HCT116 (cell line): ENCODE measurements at regions not wholly inside any gene's neighbourhood (a gene's known extent, or its start where the extent isn't known, plus 50 kb on each side); places are given as distances from the start of the nearest gene placed in this dataset.

Experiments used
- ATAC-seq: fragments of 200-7000 bp; cut with Tn5 transposase; 2 replicates; pipeline ENCODE4 v1.9.1; 2020; ENCODE audit warnings: mild to moderate bottlenecking, moderate library complexity
- BruUV-seq: library from RNA; stranded (reverse); fragments of 400-500 nt; replicated peaks from 2 replicates; lab custom pipeline; 2021; lab: Mats Ljungman, UMichigan
- CTCF ChIA-PET: fragments of 300-600 bp; sonication (Branson Sonifier 250); formaldehyde crosslinking; loops from one replicate; lab custom pipeline; 2021; ENCODE audit warnings: antibody characterized with exemption; lab: Charles Lee
- POLR2A ChIA-PET: fragments of 300-600, 350-600 bp; sonication (Branson Sonifier 250); formaldehyde crosslinking; loops from one replicate; lab custom pipeline; 2021; ENCODE audit warnings: antibody characterized with exemption; lab: Charles Lee
- RAD21 ChIA-PET, 2 experiments: fragments of 300-600 bp; sonication (Branson Sonifier 250); formaldehyde crosslinking; loops; one replicate each; lab custom pipeline; 2023; ENCODE audit warnings: low total read pairs in 2 of 2; ENCODE audit not compliant: uncharacterized antibody in 2 of 2, unreplicated experiment in 2 of 2, low non-redundant PET in 1 of 2; lab: Charles Lee
- DNase-seq: peaks from one replicate; pipeline ENCODE4 v3.0.0-alpha.2; 2010; ENCODE audit warnings: low read depth, low spot score
- H2AFZ ChIP-seq: fragments of 200-600 bp; shearing (Covaris generic), sonication (generic); 2 replicates; pipeline ENCODE4 v1.6.1; 2017; ENCODE audit warnings: low read depth, mixed run types, mixed read lengths, antibody characterized with exemption, low read length; ENCODE audit not compliant: poor library complexity, severe bottlenecking
- H3K27ac ChIP-seq: 2 replicates; pipeline ENCODE4 v1.5.1; 2012; ENCODE audit warnings: low read depth, low read length
- H3K27me3 ChIP-seq: fragments of 200-600 bp; sonication (generic); 2 replicates; pipeline ENCODE4 v1.6.1; 2016; ENCODE audit warnings: mixed run types, low read length, mixed read lengths; ENCODE audit not compliant: insufficient read depth
- H3K36me3 ChIP-seq, 2 experiments: fragments of 200-500 bp in 1 of 2; fragments of 200-600 bp in 1 of 2; sonication (Bioruptor generic) in 1 of 2; sonication (generic) in 1 of 2; 2 replicates each; pipeline versions ENCODE4 v1.5.1 to v1.6.1; 2014 to 2016; ENCODE audit warnings: low read length in 2 of 2, inconsistent platforms in 1 of 2, mixed read lengths in 1 of 2, mixed run types in 1 of 2; ENCODE audit not compliant: insufficient read depth in 2 of 2, control insufficient read depth in 1 of 2
- H3K4me1 ChIP-seq, 2 experiments: fragments of 200-600 bp in 1 of 2; sonication (generic) in 1 of 2; 2 replicates each; pipeline versions ENCODE4 v1.5.1 to v1.6.1; 2012 to 2017; ENCODE audit warnings: low read length in 2 of 2, inconsistent platforms in 1 of 2, mild to moderate bottlenecking in 1 of 2, mixed read lengths in 1 of 2, mixed run types in 1 of 2, moderate library complexity in 1 of 2; ENCODE audit not compliant: insufficient read depth in 2 of 2, control insufficient read depth in 1 of 2
- H3K4me2 ChIP-seq: fragments of 200-600 bp; sonication (generic); 2 replicates; pipeline ENCODE4 v1.6.1; 2017; ENCODE audit warnings: mixed run types, low read length, mixed read lengths
- H3K4me3 ChIP-seq, 2 experiments: fragments of 200-600 bp in 1 of 2; sonication (generic) in 1 of 2; replicated peaks in 1 of 2; 2 replicates each; pipeline ENCODE4 v1.5.1; 2011 to 2016; ENCODE audit warnings: low read length in 2 of 2, control low read depth in 1 of 2, low read depth in 1 of 2, mild to moderate bottlenecking in 1 of 2, mixed read lengths in 1 of 2, mixed run types in 1 of 2
- H3K79me2 ChIP-seq: fragments of 200-600 bp; sonication (generic); 2 replicates; pipeline ENCODE4 v1.6.1; 2017; ENCODE audit warnings: mild to moderate bottlenecking, mixed run types, low read length, moderate library complexity, mixed read lengths; ENCODE audit not compliant: insufficient read depth
- H3K9ac ChIP-seq: fragments of 200-600 bp; sonication (generic); 2 replicates; pipeline ENCODE4 v1.6.1; 2016; ENCODE audit warnings: low read length, mixed read lengths
- H3K9me2 ChIP-seq: fragments of 200-600 bp; sonication (generic), shearing (Covaris generic); 2 replicates; pipeline ENCODE4 v1.6.1; 2017; ENCODE audit warnings: mixed run types, mild to moderate bottlenecking, moderate library complexity; ENCODE audit not compliant: insufficient read depth
- H3K9me3 ChIP-seq, 2 experiments: fragments of 200-500 bp in 1 of 2; fragments of 200-600 bp in 1 of 2; sonication (Bioruptor generic) in 1 of 2; sonication (generic) in 1 of 2; 2 replicates each; pipeline ENCODE4 v1.6.1; 2014 to 2017; ENCODE audit warnings: low read length in 2 of 2, mixed read lengths in 2 of 2, inconsistent platforms in 1 of 2, low read depth in 1 of 2, mild to moderate bottlenecking in 1 of 2, mixed run types in 1 of 2, moderate library complexity in 1 of 2; ENCODE audit not compliant: control insufficient read depth in 1 of 2, insufficient read depth in 1 of 2
- H4K20me1 ChIP-seq: fragments of 200-600 bp; sonication (generic), shearing (Covaris generic); 2 replicates; pipeline ENCODE4 v1.6.1; 2017; ENCODE audit warnings: mixed run types, mild to moderate bottlenecking, moderate library complexity; ENCODE audit not compliant: insufficient read depth
- CBX3 ChIP-seq: IDR thresholded peaks from 2 replicates; pipeline ENCODE4 v1.6.1; 2012; ENCODE audit warnings: low read depth
- CEBPB ChIP-seq: IDR thresholded peaks from 2 replicates; pipeline ENCODE4 v1.6.1; 2012; ENCODE audit warnings: low read depth
- EGR1 ChIP-seq: IDR thresholded peaks from 2 replicates; pipeline ENCODE4 v1.6.1; 2012; ENCODE audit warnings: low read depth
- ELF1 ChIP-seq: IDR thresholded peaks from 2 replicates; pipeline ENCODE4 v1.6.1; 2012; ENCODE audit warnings: low read depth, borderline replicate concordance
- EZH2 ChIP-seq: fragments of 200-600 bp; sonication (generic); IDR thresholded peaks from 2 replicates; pipeline ENCODE4 v1.6.1; 2017; ENCODE audit warnings: antibody characterized with exemption, mixed run types
- EZH2phosphoT487 ChIP-seq: fragments of 200-600 bp; IDR thresholded peaks from 2 replicates; pipeline ENCODE4 v1.6.1; 2018; ENCODE audit warnings: antibody characterized with exemption, borderline replicate concordance
- FOSL1 ChIP-seq: IDR thresholded peaks from 2 replicates; pipeline ENCODE4 v1.6.1; 2012; ENCODE audit warnings: low read depth
- JUND ChIP-seq: IDR thresholded peaks from 2 replicates; pipeline ENCODE4 v1.6.1; 2012
- POLR2AphosphoS5 ChIP-seq: IDR thresholded peaks from 2 replicates; pipeline ENCODE4 v1.6.1; 2011; ENCODE audit warnings: mild to moderate bottlenecking, low read depth, low read length, moderate library complexity
- RAD21 ChIP-seq: IDR thresholded peaks from 2 replicates; pipeline ENCODE4 v1.6.1; 2012; ENCODE audit warnings: low read depth, mild to moderate bottlenecking
- SIN3A ChIP-seq: IDR thresholded peaks from 2 replicates; pipeline ENCODE4 v1.6.1; 2012; ENCODE audit warnings: low read depth
- SP1 ChIP-seq: IDR thresholded peaks from 2 replicates; pipeline ENCODE4 v1.6.1; 2012; ENCODE audit warnings: low read depth
- SRF ChIP-seq: IDR thresholded peaks from 2 replicates; pipeline ENCODE4 v1.6.1; 2012; ENCODE audit warnings: low read depth
- TCF7L2 ChIP-seq: IDR thresholded peaks from 2 replicates; pipeline ENCODE4 v1.7.0; 2011; ENCODE audit warnings: borderline replicate concordance, inconsistent platforms; ENCODE audit not compliant: insufficient read depth, insufficient read length; ENCODE audit errors: extremely low read depth
- YY1 ChIP-seq: IDR thresholded peaks from 2 replicates; pipeline ENCODE4 v1.6.1; 2011; ENCODE audit warnings: low read length, low read depth, moderate library complexity, mild to moderate bottlenecking; ENCODE audit not compliant: insufficient replicate concordance; ENCODE audit errors: extremely low read depth
- ZFX ChIP-seq: fragments of 450-650 bp; IDR thresholded peaks from 2 replicates; pipeline ENCODE4 v1.6.1; 2017
- ZNF274 ChIP-seq: fragments of 200-500 bp; sonication (Bioruptor generic); IDR thresholded peaks from 2 replicates; pipeline ENCODE4 v1.6.1; 2014; ENCODE audit warnings: mild to moderate bottlenecking, low read depth, low read length, inconsistent platforms
- intact Hi-C: fragments of 100-400 bp; cut with micrococcal nuclease; formaldehyde crosslinking; loops from 2 replicates; pipeline ENCODE4 v1.10.0; 2022
- TF ChIP-seq, protein P1 (sequence below): IDR thresholded peaks from 2 replicates; pipeline ENCODE4 v1.6.1; 2012
- TF ChIP-seq, protein P2 (sequence below): IDR thresholded peaks from 2 replicates; pipeline ENCODE4 v1.6.1; 2012; ENCODE audit warnings: low read depth
- TF ChIP-seq, protein P3 (sequence below), 3 experiments: fragments of 200-600 bp in 1 of 3; sonication (generic) in 1 of 3; IDR thresholded peaks in 2 of 3; conservative IDR thresholded peaks in 1 of 3; 2 replicates each; pipeline ENCODE4 v1.5.1; 2012 to 2017; ENCODE audit warnings: low read depth in 2 of 3, low read length in 2 of 3, antibody characterized with exemption in 1 of 3, borderline replicate concordance in 1 of 3, control low read depth in 1 of 3, mild to moderate bottlenecking in 1 of 3, mixed read lengths in 1 of 3, mixed run types in 1 of 3, moderate library complexity in 1 of 3; ENCODE audit not compliant: insufficient read depth in 1 of 3

DNA sequence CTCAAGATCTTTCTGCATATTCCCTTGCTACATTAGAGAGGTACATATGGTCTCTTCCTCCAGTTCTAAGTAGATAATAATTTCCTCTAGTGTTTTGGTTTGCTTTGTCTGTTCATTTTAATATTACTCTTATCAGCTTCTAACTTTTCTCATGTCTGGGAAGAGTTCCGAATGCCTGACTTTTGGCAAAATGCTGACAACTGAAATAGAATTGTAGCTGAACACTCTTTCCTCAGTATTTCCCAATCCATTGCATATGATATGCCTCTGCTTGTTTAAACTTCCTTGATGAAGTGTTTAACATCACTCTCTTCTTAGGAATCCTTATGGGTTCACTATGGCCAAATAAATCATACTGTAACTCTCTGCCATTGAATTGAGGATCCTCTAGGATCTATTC is 1510.1 kb downstream of the MRPL39 start:
- no peak for DNase-seq
- Histone ChIP-seq H3K4me3 (no peak overlapping the region), H4K20me1 (no peaks in the 10 kb centered on the region), H3K4me2 (no peak overlapping the region), H3K36me3 (no peaks in the 10 kb centered on the region), H3K27me3 (no peaks in the 10 kb centered on the region), H3K9me3 (peaks cover 3 to 13% of the 10 kb centered on the region in 2 experiments; a peak in 2 of 4 replicates), H3K9me2 (no peaks in the 10 kb centered on the region), H3K27ac (no peak overlapping the region), H3K4me1 (no peaks in the 10 kb centered on the region), H2AFZ (no peak overlapping the region), H3K79me2 (no peaks in the 10 kb centered on the region), H3K9ac (no peak overlapping the region)
- ChIA-PET CTCF (no interaction called here), POLR2A (no interaction called here), RAD21 (no interaction called here)
- no TSS peak for BruUV-seq
- intact Hi-C loops = no loop called here
- TF ChIP-seq SIN3A (no peak), YY1 (no peak), POLR2AphosphoS5 (no peak), ELF1 (no peak), ZFX (no peak), SRF (no peak), EGR1 (no peak), CEBPB (no peak), SP1 (no peak), JUND (no peak), FOSL1 (no peak), EZH2phosphoT487 (no peak), RAD21 (no peak), EZH2 (no peak), TCF7L2 (no peak), ZNF274 (no peak), CBX3 (no peak)
- TF ChIP-seq, protein P1, sequence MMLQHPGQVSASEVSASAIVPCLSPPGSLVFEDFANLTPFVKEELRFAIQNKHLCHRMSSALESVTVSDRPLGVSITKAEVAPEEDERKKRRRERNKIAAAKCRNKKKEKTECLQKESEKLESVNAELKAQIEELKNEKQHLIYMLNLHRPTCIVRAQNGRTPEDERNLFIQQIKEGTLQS = no peak
- TF ChIP-seq, protein P2, sequence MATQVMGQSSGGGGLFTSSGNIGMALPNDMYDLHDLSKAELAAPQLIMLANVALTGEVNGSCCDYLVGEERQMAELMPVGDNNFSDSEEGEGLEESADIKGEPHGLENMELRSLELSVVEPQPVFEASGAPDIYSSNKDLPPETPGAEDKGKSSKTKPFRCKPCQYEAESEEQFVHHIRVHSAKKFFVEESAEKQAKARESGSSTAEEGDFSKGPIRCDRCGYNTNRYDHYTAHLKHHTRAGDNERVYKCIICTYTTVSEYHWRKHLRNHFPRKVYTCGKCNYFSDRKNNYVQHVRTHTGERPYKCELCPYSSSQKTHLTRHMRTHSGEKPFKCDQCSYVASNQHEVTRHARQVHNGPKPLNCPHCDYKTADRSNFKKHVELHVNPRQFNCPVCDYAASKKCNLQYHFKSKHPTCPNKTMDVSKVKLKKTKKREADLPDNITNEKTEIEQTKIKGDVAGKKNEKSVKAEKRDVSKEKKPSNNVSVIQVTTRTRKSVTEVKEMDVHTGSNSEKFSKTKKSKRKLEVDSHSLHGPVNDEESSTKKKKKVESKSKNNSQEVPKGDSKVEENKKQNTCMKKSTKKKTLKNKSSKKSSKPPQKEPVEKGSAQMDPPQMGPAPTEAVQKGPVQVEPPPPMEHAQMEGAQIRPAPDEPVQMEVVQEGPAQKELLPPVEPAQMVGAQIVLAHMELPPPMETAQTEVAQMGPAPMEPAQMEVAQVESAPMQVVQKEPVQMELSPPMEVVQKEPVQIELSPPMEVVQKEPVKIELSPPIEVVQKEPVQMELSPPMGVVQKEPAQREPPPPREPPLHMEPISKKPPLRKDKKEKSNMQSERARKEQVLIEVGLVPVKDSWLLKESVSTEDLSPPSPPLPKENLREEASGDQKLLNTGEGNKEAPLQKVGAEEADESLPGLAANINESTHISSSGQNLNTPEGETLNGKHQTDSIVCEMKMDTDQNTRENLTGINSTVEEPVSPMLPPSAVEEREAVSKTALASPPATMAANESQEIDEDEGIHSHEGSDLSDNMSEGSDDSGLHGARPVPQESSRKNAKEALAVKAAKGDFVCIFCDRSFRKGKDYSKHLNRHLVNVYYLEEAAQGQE = no peak
- TF ChIP-seq, protein P3, sequence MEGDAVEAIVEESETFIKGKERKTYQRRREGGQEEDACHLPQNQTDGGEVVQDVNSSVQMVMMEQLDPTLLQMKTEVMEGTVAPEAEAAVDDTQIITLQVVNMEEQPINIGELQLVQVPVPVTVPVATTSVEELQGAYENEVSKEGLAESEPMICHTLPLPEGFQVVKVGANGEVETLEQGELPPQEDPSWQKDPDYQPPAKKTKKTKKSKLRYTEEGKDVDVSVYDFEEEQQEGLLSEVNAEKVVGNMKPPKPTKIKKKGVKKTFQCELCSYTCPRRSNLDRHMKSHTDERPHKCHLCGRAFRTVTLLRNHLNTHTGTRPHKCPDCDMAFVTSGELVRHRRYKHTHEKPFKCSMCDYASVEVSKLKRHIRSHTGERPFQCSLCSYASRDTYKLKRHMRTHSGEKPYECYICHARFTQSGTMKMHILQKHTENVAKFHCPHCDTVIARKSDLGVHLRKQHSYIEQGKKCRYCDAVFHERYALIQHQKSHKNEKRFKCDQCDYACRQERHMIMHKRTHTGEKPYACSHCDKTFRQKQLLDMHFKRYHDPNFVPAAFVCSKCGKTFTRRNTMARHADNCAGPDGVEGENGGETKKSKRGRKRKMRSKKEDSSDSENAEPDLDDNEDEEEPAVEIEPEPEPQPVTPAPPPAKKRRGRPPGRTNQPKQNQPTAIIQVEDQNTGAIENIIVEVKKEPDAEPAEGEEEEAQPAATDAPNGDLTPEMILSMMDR (IDR thresholded peaks at IDR 0.05 in 2 of 3, conservative IDR thresholded peaks at IDR 0.05 in 1 of 3; ENCODE audit: borderline replicate concordance in 1 of 3, insufficient read depth in 1 of 3, low read depth in 2 of 3, low read length in 2 of 3) = no peak
- no peak for ATAC-seq
